BJ (cell line): ENCODE measurements at regions not wholly inside any gene's neighbourhood (a gene's known extent, or its start where the extent isn't known, plus 50 kb on each side); places are given as distances from the start of the nearest gene placed in this dataset.

Source experiments
- CTCF ChIA-PET: fragments of 350-600 bp; formaldehyde crosslinking; extraction: SDS; loops from one replicate; lab custom pipeline; 2021; ENCODE audit warnings: antibody characterized with exemption, inconsistent platforms; lab: Yijun Ruan, JAX
- POLR2A ChIA-PET: fragments of 300-600 bp; sonication (Branson Sonifier 250); formaldehyde crosslinking; extraction: SDS; loops from one replicate; lab custom pipeline; 2021; ENCODE audit warnings: antibody characterized with exemption; lab: Charles Lee
- DNase-seq: peaks from one replicate; pipeline ENCODE4 v3.0.0-alpha.2; 2011; ENCODE audit warnings: low read depth
- H3K27me3 ChIP-seq: 2 replicates; pipeline ENCODE4 v1.6.0; 2011; ENCODE audit warnings: low read length; ENCODE audit not compliant: control insufficient read depth, insufficient read depth
- H3K36me3 ChIP-seq: 2 replicates; pipeline ENCODE4 v1.5.1; 2011; ENCODE audit warnings: low read length; ENCODE audit not compliant: control insufficient read depth, insufficient read depth
- H3K4me3 ChIP-seq: 2 replicates; pipeline ENCODE4 v1.5.1; 2011; ENCODE audit warnings: low read depth, mild to moderate bottlenecking, control low read depth, low read length
- CTCF ChIP-seq: IDR thresholded peaks from 2 replicates; pipeline ENCODE4 v1.5.1; 2011; ENCODE audit warnings: low read depth, mild to moderate bottlenecking, control low read depth, inconsistent platforms, low read length, moderate library complexity; ENCODE audit not compliant: insufficient read depth

DNA sequence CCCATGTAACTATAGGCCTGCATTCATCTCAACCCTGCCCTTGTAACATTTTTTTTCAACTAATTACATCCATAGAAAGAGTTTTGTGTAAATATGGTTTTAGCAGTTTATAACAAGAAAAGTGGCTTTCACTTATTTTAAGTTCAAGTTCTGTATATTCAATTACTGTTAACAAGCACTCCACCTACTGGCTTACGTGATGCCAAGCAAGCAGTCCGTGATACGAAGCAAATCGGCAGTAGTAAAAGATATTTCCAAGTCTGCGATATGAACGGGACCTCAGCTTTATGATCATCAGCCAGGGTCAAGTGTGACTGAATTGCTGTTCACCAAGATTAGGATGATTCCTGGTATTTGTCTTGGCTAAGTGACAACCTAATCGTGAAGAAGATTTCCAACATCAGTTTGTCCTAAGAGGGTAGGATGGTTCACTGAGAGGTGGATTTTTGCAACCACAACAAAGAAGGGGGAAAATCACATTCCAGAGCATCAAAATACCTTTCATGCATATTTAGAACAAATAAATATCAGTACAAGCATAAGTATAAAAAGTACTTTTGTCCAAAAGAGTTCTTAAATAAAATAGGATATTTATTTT is 456.2 kb downstream of the FOXG1 start:
- TF ChIP-seq CTCF: peak; percentile 83
- H3K27me3 ChIP-seq: no peaks in the 10 kb centered on the region
- DNase-seq: no peak
- no peaks in the 10 kb centered on the region for H3K36me3 ChIP-seq
- H3K4me3 ChIP-seq: no peak overlapping the region
- ChIA-PET CTCF (interaction anchor here (0.7 to 6.1 kb wide), 15 partner anchors 8 to 476 kb away, joined by 3 to 38 read pairs (median 3); no protein-coding TSS in a partner anchor), POLR2A (no interaction called here)

- H3K4me3 ChIP-seq: no peak overlapping the region
- ChIA-PET CTCF (interaction anchor here (0.6 to 6.1 kb wide), 7 partner anchors 10 to 467 kb away, joined by 3 to 38 read pairs (median 6); no protein-coding TSS in a partner anchor), POLR2A (no interaction called here)
- no peaks in the 10 kb centered on the region for H3K36me3 ChIP-seq
- H3K27me3 ChIP-seq: no peaks in the 10 kb centered on the region
- no peak for DNase-seq
- no peak for TF ChIP-seq CTCF
Observed at GRCh38 chr14:29223947-29224346, 457.4 kb downstream of the FOXG1 start.

DNA sequence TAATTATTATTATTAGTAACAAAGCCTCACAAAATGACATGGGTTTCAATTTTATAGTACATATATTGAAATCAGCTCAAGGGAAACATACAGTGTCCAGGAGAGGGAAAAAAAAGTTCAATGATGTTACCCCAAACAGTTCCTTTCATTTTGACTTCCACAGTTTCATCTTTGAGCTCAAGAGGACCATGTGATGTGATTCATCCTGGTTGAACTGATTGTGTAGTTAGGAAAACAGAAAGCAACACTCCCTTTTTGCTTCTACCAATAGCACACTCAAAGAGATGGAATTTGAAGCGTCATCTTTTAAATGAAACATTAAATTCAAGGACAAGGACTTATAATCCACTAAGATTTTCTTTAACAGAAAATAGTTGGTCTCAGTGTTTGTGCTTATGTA is 461.0 kb downstream of the FOXG1 start:
- ChIA-PET CTCF (interaction anchor here (0.7 kb wide), 2 partner anchors 11 to 453 kb away, joined by 3 read pairs; no protein-coding TSS in a partner anchor), POLR2A (no interaction called here)
- H3K27me3 ChIP-seq: no peaks in the 10 kb centered on the region
- no peak for TF ChIP-seq CTCF
- DNase-seq: no peak
- H3K4me3 ChIP-seq: no peak overlapping the region
- H3K36me3 ChIP-seq: no peaks in the 10 kb centered on the region

- DNase-seq: no peak
- TF ChIP-seq CTCF: no peak
- CTCF ChIA-PET: no interaction called here
Observed at GRCh38 chr14:29232153-29232552, 465.6 kb downstream of the FOXG1 start.

DNA sequence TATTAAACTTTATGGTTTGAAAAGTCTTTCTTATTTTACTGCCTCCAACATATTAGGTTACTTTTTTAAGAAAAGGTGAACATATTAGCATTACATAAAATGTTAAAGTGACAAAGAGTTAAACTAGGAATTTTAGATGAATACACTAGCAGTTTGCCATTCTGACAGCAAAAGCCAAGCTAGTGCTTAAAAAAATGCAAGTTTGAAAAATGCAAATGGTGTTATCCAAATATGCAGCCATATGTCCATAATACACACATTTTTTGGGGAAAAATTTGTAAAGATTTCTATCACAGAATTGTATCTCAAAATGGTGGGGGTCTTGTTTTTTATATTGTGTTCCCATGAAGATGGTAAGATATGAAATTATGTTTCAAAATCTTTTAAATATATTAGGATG is 466.1 kb downstream of the FOXG1 start:
- ChIA-PET POLR2A (no interaction called here), CTCF (interaction anchor here (2.3 kb wide), 1 partner anchor 9 kb away, joined by 8 read pairs; no protein-coding TSS in a partner anchor)
- no peaks in the 10 kb centered on the region for H3K36me3 ChIP-seq
- no peak for TF ChIP-seq CTCF
- no peak overlapping the region for H3K4me3 ChIP-seq
- DNase-seq: no peak
- no peaks in the 10 kb centered on the region for H3K27me3 ChIP-seq

More at GRCh38 chr14:29232153-29232552, 465.6 kb downstream of the FOXG1 start:
- H3K27me3 ChIP-seq: no peaks in the 10 kb centered on the region
- no peak overlapping the region for H3K4me3 ChIP-seq
- POLR2A ChIA-PET: no interaction called here
- no peaks in the 10 kb centered on the region for H3K36me3 ChIP-seq
